ENCODE measurements at regions not wholly inside any gene's neighbourhood (a gene's known extent, or its start where the extent isn't known, plus 50 kb on each side); places are given as distances from the start of the nearest gene placed in this dataset.

GRCh38 chr4:30979402-30979801 is 259.2 kb downstream of the PCDH7 start:
- no peak for DNase-seq (ENCODE audit: low spot score)
- TF ChIP-seq, protein P1, sequence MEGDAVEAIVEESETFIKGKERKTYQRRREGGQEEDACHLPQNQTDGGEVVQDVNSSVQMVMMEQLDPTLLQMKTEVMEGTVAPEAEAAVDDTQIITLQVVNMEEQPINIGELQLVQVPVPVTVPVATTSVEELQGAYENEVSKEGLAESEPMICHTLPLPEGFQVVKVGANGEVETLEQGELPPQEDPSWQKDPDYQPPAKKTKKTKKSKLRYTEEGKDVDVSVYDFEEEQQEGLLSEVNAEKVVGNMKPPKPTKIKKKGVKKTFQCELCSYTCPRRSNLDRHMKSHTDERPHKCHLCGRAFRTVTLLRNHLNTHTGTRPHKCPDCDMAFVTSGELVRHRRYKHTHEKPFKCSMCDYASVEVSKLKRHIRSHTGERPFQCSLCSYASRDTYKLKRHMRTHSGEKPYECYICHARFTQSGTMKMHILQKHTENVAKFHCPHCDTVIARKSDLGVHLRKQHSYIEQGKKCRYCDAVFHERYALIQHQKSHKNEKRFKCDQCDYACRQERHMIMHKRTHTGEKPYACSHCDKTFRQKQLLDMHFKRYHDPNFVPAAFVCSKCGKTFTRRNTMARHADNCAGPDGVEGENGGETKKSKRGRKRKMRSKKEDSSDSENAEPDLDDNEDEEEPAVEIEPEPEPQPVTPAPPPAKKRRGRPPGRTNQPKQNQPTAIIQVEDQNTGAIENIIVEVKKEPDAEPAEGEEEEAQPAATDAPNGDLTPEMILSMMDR (IDR thresholded peaks at IDR 0.05), result no peak
- no peak for ATAC-seq (ENCODE audit: low FRiP score)

- DNase-seq (ENCODE audit: low spot score) (no peak), ATAC-seq (ENCODE audit: low FRiP score) (no peak)
- TF ChIP-seq, protein P1 (IDR thresholded peaks at IDR 0.05), result no peak
Observed at GRCh38 chr4:30989508-30989907, 269.3 kb downstream of the PCDH7 start.

- TF ChIP-seq, protein P1 (IDR thresholded peaks at IDR 0.05), result no peak
- DNase-seq (ENCODE audit: low spot score), result no peak
- no peak for ATAC-seq (ENCODE audit: low FRiP score)
Observed at GRCh38 chr4:30996841-30997240, 276.7 kb downstream of the PCDH7 start.

DNA sequence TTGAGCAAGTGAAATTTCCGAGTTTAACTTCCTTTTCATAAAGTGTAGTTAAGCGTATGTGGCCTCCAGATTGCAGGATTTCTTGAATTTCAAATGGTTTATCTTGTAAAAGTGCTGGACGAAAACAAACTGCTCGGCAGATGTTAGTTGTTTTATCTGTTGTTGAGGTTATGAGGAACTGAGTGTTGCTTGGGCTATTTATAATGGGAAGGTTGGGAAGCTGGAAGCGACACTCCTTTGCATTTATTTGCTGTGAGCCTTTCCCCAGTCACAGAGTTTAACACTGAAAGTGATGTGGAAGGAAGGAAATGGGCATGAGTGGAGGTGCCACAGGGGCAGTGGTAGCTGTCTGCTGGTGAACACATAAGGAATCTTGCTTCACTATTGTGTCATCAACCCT is 284.9 kb downstream of the PCDH7 start:
- DNase-seq (ENCODE audit: low spot score), result no peak
- ATAC-seq (ENCODE audit: low FRiP score), result no peak
- TF ChIP-seq, protein P1 (IDR thresholded peaks at IDR 0.05), result no peak

- TF ChIP-seq, protein P1 (IDR thresholded peaks at IDR 0.05), result no peak
- no peak for DNase-seq (ENCODE audit: low spot score)
- no peak for ATAC-seq (ENCODE audit: low FRiP score)
Observed at GRCh38 chr4:31007858-31008257, 287.7 kb downstream of the PCDH7 start.

- TF ChIP-seq, protein P1 (IDR thresholded peaks at IDR 0.05), result no peak
- ATAC-seq (ENCODE audit: low FRiP score) (no peak), DNase-seq (ENCODE audit: low spot score) (no peak)
Observed at GRCh38 chr4:31009926-31010325, 289.8 kb downstream of the PCDH7 start.

- TF ChIP-seq, protein P1 (IDR thresholded peaks at IDR 0.05), result no peak
- DNase-seq (ENCODE audit: low spot score) (no peak), ATAC-seq (ENCODE audit: low FRiP score) (no peak)
Observed at GRCh38 chr4:31015123-31015522, 295.0 kb downstream of the PCDH7 start.

Measured in omental fat pad (tissue), 3 donors.